ENCODE measurements at regions not wholly inside any gene's neighbourhood (a gene's known extent, or its start where the extent isn't known, plus 50 kb on each side); places are given as distances from the start of the nearest gene placed in this dataset.

DNA sequence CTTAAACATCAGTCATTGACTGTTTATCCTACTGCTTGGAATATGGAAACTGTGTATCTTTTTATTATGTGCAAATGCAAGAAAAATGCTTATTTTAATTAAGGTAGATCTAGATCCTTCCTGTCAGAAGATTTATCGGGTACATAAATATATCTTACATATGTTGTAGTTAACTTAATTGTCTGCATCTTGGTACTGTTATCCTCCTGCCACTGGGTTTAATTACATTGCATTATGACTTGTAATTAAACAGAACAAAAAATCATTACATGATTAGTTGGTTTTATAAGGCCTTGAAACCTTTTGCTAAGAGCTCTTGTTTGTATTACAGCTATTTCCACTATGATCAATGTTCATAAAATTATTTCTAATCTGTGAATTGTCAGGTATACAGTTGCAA lies 211.2 kb downstream of the PTGER3 start:
- TF ChIP-seq, protein P1, sequence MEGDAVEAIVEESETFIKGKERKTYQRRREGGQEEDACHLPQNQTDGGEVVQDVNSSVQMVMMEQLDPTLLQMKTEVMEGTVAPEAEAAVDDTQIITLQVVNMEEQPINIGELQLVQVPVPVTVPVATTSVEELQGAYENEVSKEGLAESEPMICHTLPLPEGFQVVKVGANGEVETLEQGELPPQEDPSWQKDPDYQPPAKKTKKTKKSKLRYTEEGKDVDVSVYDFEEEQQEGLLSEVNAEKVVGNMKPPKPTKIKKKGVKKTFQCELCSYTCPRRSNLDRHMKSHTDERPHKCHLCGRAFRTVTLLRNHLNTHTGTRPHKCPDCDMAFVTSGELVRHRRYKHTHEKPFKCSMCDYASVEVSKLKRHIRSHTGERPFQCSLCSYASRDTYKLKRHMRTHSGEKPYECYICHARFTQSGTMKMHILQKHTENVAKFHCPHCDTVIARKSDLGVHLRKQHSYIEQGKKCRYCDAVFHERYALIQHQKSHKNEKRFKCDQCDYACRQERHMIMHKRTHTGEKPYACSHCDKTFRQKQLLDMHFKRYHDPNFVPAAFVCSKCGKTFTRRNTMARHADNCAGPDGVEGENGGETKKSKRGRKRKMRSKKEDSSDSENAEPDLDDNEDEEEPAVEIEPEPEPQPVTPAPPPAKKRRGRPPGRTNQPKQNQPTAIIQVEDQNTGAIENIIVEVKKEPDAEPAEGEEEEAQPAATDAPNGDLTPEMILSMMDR (IDR thresholded peaks at IDR 0.05) = no peak
- no peak for TF ChIP-seq POLR2A (IDR thresholded peaks at IDR 0.05)
